ENCODE measurements at regions not wholly inside any gene's neighbourhood (a gene's known extent, or its start where the extent isn't known, plus 50 kb on each side); places are given as distances from the start of the nearest gene placed in this dataset.

DNA sequence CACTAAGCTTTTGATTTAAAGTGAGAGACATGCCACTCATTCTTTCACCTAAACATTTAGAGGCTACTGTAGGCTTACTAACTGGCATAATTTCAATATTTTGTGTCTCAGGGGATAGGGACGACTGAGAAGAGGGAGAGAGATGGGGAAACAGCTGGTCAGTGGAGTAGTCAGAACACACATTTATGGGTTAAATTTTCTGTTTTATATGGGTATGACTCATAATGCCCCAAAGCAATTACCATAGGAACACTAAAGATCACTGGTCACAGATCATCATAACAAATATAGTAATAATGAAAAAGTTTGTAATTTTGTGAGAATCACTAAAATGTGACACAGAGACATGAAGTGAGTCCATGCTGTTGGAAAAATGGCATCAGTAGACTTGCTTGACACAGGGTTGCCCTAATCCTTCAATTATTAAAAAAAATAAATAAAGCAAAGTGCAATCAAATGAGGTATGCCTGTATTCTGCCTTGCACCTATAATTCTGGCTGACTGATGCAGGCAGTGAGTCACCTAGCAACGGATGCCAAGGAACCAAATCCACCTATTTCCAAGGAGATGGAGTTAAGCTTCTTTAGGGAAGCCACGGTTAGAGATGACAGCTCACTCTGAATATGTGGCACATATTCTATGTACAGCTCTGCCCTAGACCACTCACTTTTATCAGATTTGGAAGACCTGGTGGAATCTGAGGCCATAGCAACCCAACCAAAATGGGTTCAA lies 166.1 kb downstream of the MARCHF11 start:
- TF ChIP-seq, protein P1, sequence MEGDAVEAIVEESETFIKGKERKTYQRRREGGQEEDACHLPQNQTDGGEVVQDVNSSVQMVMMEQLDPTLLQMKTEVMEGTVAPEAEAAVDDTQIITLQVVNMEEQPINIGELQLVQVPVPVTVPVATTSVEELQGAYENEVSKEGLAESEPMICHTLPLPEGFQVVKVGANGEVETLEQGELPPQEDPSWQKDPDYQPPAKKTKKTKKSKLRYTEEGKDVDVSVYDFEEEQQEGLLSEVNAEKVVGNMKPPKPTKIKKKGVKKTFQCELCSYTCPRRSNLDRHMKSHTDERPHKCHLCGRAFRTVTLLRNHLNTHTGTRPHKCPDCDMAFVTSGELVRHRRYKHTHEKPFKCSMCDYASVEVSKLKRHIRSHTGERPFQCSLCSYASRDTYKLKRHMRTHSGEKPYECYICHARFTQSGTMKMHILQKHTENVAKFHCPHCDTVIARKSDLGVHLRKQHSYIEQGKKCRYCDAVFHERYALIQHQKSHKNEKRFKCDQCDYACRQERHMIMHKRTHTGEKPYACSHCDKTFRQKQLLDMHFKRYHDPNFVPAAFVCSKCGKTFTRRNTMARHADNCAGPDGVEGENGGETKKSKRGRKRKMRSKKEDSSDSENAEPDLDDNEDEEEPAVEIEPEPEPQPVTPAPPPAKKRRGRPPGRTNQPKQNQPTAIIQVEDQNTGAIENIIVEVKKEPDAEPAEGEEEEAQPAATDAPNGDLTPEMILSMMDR (IDR thresholded peaks at IDR 0.05), result no peak
- TF ChIP-seq ZFX (IDR thresholded peaks at IDR 0.05; ENCODE audit: borderline replicate concordance), result no peak

All from 22Rv1 (cell line).